Fibroblast of pulmonary artery (primary cell): ENCODE measurements at regions not wholly inside any gene's neighbourhood (a gene's known extent, or its start where the extent isn't known, plus 50 kb on each side); places are given as distances from the start of the nearest gene placed in this dataset.

Source experiments
- DNase-seq: peaks from one replicate; pipeline ENCODE4 v3.0.0-alpha.2; 2010; ENCODE audit warnings: low read depth
- H3K4me3 ChIP-seq: replicated peaks from 2 replicates; pipeline ENCODE4 v1.5.1; 2011; ENCODE audit warnings: low read depth, mild to moderate bottlenecking, control low read depth, low read length, moderate library complexity
- TF ChIP-seq, protein P1 (sequence below): IDR thresholded peaks from 2 replicates; pipeline ENCODE4 v1.5.1; 2011; ENCODE audit warnings: mild to moderate bottlenecking, control low read depth, low read length, inconsistent platforms; ENCODE audit errors: missing control alignments

- no peak for DNase-seq
- H3K4me3 ChIP-seq = no peak overlapping the region
- TF ChIP-seq, protein P1, sequence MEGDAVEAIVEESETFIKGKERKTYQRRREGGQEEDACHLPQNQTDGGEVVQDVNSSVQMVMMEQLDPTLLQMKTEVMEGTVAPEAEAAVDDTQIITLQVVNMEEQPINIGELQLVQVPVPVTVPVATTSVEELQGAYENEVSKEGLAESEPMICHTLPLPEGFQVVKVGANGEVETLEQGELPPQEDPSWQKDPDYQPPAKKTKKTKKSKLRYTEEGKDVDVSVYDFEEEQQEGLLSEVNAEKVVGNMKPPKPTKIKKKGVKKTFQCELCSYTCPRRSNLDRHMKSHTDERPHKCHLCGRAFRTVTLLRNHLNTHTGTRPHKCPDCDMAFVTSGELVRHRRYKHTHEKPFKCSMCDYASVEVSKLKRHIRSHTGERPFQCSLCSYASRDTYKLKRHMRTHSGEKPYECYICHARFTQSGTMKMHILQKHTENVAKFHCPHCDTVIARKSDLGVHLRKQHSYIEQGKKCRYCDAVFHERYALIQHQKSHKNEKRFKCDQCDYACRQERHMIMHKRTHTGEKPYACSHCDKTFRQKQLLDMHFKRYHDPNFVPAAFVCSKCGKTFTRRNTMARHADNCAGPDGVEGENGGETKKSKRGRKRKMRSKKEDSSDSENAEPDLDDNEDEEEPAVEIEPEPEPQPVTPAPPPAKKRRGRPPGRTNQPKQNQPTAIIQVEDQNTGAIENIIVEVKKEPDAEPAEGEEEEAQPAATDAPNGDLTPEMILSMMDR = no peak
These were observed 486.7 kb upstream of the GCFC2 start for GRCh38 chr2:76197428-76197827.

- no peak overlapping the region for H3K4me3 ChIP-seq
- TF ChIP-seq, protein P1 = no peak
- no peak for DNase-seq
These were observed 483.5 kb upstream of the GCFC2 start for GRCh38 chr2:76194031-76194775.

GRCh38 chr2:76193089-76193488 lies 482.4 kb upstream of the GCFC2 start:
- TF ChIP-seq, protein P1 = no peak
- DNase-seq = no peak
- no peak overlapping the region for H3K4me3 ChIP-seq

GRCh38 chr2:76188334-76189008 lies 477.8 kb upstream of the GCFC2 start:
- DNase-seq = no peak
- no peak overlapping the region for H3K4me3 ChIP-seq
- TF ChIP-seq, protein P1 = no peak

GRCh38 chr2:76187415-76187814 lies 476.7 kb upstream of the GCFC2 start:
- TF ChIP-seq, protein P1 = no peak
- no peak overlapping the region for H3K4me3 ChIP-seq
- DNase-seq = no peak

- peak; percentile 1 for DNase-seq
- TF ChIP-seq, protein P1 = no peak
- no peak overlapping the region for H3K4me3 ChIP-seq
These were observed 470.0 kb upstream of the GCFC2 start for GRCh38 chr2:76180676-76181075.
